ENCODE measurements at regions not wholly inside any gene's neighbourhood (a gene's known extent, or its start where the extent isn't known, plus 50 kb on each side); places are given as distances from the start of the nearest gene placed in this dataset.
"Not testable (repeated sequence)": the region's sequence is repeated elsewhere in the genome, so short reads cannot be mapped to it uniquely, and the experiment has no call there.

DNA sequence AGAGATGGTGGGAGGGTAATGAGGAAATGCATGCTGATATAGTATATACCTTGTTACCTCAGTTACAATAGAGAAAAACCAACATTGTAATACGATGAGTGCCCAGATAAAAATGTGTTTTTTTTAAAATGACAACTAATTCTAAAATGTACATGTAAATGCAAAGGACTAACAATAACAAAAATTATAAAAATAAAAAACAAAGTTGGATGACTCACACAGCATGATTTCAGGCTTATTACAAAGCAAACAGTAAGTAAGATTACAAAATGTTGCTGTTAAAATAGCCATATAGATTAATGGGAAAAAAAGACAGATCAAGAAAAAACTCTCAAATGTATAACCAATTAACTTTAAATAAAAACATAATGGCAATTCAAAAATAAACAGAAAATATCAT, 1099.4 kb downstream of the FSCB start:
- Mint-ChIP-seq H3K4me3 (ENCODE audit: unreplicated experiment) (no peak overlapping the region), H3K4me1 (ENCODE audit: low read depth, unreplicated experiment) (no peaks in the 10 kb centered on the region), H3K36me3 (ENCODE audit: unreplicated experiment) (peaks cover 4% of the 10 kb centered on the region), H3K27me3 (ENCODE audit: unreplicated experiment) (peaks cover 1% of the 10 kb centered on the region), H3K9me3 (ENCODE audit: unreplicated experiment) (no peaks in the 10 kb centered on the region), H3K27ac (ENCODE audit: unreplicated experiment) (no peak overlapping the region)
- TF ChIP-seq CTCF (IDR thresholded peaks at IDR 0.05; ENCODE audit: partially characterized antibody, unreplicated experiment) = no peak
- no peak for DNase-seq

DNA sequence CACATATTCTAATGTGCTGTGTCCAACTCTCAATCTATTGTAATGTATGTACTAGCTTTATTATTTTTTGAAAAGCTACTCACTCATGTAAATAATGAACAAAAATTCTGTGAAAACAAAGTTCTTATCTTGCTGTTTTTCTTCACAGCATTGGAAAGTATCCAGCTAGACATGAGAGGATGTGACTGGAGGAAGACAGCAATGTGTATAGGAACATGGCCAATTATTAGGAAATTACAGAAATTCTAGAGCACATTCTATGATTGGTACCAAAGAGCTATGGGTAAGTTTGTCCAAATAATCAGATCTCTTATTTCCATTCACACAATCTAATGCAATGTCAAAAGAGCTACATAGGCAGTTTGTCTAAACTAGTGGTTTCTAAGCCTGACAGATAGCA, 1100.2 kb downstream of the FSCB start:
- TF ChIP-seq CTCF (IDR thresholded peaks at IDR 0.05; ENCODE audit: partially characterized antibody, unreplicated experiment) = no peak
- Mint-ChIP-seq H3K27ac (ENCODE audit: unreplicated experiment) (no peak overlapping the region), H3K9me3 (ENCODE audit: unreplicated experiment) (no peaks in the 10 kb centered on the region), H3K4me3 (ENCODE audit: unreplicated experiment) (no peak overlapping the region), H3K27me3 (ENCODE audit: unreplicated experiment) (peaks cover 1% of the 10 kb centered on the region), H3K36me3 (ENCODE audit: unreplicated experiment) (peaks cover 4% of the 10 kb centered on the region), H3K4me1 (ENCODE audit: low read depth, unreplicated experiment) (no peaks in the 10 kb centered on the region)
- no peak for DNase-seq

DNA sequence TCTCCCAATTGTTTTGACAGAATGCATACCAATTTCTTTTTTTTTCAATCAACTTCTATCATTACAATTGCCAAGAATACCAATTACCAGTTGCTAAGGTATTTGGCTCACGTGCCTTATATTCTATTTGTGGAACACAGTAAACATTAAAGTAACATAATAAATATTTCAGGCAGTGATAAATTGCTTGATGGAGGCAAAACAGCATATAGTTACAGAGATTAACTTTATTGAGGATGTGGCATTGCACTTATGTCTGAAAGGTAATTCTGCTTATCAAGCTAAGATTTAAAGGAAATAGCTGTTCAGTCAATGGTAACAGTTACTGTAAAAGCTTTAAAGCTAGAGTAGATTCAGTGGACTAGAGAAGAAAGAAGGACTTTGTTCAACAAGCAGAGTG, 1107.8 kb downstream of the FSCB start:
- Mint-ChIP-seq H3K4me1 (ENCODE audit: low read depth, unreplicated experiment) (no peaks in the 10 kb centered on the region), H3K27ac (ENCODE audit: unreplicated experiment) (no peak overlapping the region), H3K4me3 (ENCODE audit: unreplicated experiment) (no peak overlapping the region), H3K9me3 (ENCODE audit: unreplicated experiment) (no peaks in the 10 kb centered on the region), H3K36me3 (ENCODE audit: unreplicated experiment) (no peaks in the 10 kb centered on the region), H3K27me3 (ENCODE audit: unreplicated experiment) (no peaks in the 10 kb centered on the region)
- DNase-seq = no peak
- no peak for TF ChIP-seq CTCF (IDR thresholded peaks at IDR 0.05; ENCODE audit: partially characterized antibody, unreplicated experiment)

DNA sequence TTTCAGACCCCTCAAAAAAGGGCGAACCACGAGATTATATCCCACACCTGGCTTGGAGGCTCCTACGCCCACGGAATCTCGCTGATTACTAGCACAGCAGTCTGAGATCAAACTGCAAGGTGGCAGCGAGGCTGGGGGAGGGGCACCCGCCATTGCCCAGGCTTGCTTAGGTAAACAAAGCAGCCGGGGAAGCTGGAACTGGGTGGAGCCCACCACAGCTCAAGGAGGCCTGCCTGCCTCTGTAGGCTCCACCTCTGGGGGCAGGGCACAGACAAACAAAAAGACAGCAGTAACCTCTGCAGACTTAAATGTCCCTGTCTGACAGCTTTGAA, 1136.6 kb downstream of the FSCB start:
- not testable (repeated sequence) for DNase-seq; H3K4me3 Mint-ChIP-seq (ENCODE audit: unreplicated experiment); H3K27ac Mint-ChIP-seq (ENCODE audit: unreplicated experiment); H3K27me3 Mint-ChIP-seq (ENCODE audit: unreplicated experiment); H3K9me3 Mint-ChIP-seq (ENCODE audit: unreplicated experiment); H3K36me3 Mint-ChIP-seq (ENCODE audit: unreplicated experiment); H3K4me1 Mint-ChIP-seq (ENCODE audit: low read depth, unreplicated experiment)

- Mint-ChIP-seq H3K27ac (ENCODE audit: unreplicated experiment) (no peak overlapping the region), H3K27me3 (ENCODE audit: unreplicated experiment) (peaks cover 2% of the 10 kb centered on the region), H3K4me3 (ENCODE audit: unreplicated experiment) (no peak overlapping the region), H3K9me3 (ENCODE audit: unreplicated experiment) (no peaks in the 10 kb centered on the region), H3K4me1 (ENCODE audit: low read depth, unreplicated experiment) (no peaks in the 10 kb centered on the region), H3K36me3 (ENCODE audit: unreplicated experiment) (no peaks in the 10 kb centered on the region)
- no peak for TF ChIP-seq CTCF (IDR thresholded peaks at IDR 0.05; ENCODE audit: partially characterized antibody, unreplicated experiment)
- DNase-seq = no peak
Observed at GRCh38 chr14:43369710-43370564, 1137.1 kb downstream of the FSCB start.
